ENCODE measurements at regions not wholly inside any gene's neighbourhood (a gene's known extent, or its start where the extent isn't known, plus 50 kb on each side); places are given as distances from the start of the nearest gene placed in this dataset.

DNA sequence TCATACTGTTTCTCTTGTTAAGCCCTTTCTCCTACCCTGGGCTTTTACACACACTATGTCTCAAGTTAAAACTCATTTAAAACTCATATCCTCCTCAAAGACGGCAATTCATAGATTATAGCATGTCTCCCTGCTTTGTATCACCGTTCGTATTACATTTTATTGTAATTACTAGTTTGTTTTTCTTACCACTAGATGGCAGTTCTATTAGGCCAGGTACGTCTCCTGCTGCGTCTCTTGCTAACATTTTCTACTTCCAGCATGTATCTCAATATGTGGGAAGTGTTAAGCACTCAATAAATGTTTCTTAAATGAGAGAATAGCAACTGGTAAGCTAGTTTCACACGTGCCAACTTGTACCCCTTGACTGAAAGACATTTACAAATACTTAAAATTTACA is 450.3 kb upstream of the PCDH7 start:
- TF ChIP-seq, protein P1, sequence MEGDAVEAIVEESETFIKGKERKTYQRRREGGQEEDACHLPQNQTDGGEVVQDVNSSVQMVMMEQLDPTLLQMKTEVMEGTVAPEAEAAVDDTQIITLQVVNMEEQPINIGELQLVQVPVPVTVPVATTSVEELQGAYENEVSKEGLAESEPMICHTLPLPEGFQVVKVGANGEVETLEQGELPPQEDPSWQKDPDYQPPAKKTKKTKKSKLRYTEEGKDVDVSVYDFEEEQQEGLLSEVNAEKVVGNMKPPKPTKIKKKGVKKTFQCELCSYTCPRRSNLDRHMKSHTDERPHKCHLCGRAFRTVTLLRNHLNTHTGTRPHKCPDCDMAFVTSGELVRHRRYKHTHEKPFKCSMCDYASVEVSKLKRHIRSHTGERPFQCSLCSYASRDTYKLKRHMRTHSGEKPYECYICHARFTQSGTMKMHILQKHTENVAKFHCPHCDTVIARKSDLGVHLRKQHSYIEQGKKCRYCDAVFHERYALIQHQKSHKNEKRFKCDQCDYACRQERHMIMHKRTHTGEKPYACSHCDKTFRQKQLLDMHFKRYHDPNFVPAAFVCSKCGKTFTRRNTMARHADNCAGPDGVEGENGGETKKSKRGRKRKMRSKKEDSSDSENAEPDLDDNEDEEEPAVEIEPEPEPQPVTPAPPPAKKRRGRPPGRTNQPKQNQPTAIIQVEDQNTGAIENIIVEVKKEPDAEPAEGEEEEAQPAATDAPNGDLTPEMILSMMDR (conservative IDR thresholded peaks at IDR 0.05; ENCODE audit: low read length), result peak; percentile 56
- TF ChIP-seq EZH2phosphoT487 (IDR thresholded peaks at IDR 0.05; ENCODE audit: borderline replicate concordance, low read depth, low read length), result no peak
